ENCODE measurements at regions not wholly inside any gene's neighbourhood (a gene's known extent, or its start where the extent isn't known, plus 50 kb on each side); places are given as distances from the start of the nearest gene placed in this dataset.

DNA sequence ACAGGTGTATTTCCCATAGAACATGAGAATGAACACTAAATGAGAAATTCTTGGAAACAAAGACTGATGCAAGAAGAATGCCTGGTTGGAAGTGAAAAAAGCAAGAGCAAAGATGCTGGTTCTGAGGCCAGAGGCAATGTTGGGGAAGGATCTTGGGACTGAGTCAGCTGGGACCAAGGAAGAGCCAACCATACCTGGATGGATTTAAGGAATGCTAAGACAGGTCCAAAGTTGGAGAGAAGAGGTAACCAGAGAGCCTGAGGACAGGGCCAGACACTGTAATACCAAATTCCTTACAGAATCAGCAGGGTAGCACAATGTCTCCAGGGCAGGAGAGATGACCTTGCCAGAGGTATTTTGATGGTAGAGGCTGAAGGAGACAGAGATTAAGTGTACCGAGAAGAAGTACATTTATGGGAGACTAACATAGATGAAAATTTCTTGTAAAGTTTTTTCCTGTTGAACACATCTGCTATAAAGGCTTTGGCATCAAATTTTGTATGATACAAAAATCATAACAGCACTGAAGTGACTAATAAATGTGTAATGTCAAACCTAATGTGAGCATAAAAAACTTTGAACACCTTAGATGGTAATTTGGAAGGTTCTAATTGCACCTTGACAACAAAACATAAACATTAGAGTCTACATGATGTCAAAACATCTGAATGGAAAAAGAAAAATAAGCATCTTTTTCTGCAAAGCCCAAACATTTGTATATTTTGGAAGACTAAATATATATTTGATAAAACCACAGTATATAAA is 221.7 kb upstream of the MARCKS start:
- Mint-ChIP-seq H3K4me3 (no peak overlapping the region), H3K4me1 (peaks cover 31% of the 10 kb centered on the region), H3K27ac (no peak overlapping the region), H3K27me3 (ENCODE audit: low read depth, poor library complexity) (peaks cover 8% of the 10 kb centered on the region), H3K36me3 (ENCODE audit: low read depth) (no peaks in the 10 kb centered on the region), H3K9me3 (no peaks in the 10 kb centered on the region)
- no peak for DNase-seq
- TF ChIP-seq, protein P1, sequence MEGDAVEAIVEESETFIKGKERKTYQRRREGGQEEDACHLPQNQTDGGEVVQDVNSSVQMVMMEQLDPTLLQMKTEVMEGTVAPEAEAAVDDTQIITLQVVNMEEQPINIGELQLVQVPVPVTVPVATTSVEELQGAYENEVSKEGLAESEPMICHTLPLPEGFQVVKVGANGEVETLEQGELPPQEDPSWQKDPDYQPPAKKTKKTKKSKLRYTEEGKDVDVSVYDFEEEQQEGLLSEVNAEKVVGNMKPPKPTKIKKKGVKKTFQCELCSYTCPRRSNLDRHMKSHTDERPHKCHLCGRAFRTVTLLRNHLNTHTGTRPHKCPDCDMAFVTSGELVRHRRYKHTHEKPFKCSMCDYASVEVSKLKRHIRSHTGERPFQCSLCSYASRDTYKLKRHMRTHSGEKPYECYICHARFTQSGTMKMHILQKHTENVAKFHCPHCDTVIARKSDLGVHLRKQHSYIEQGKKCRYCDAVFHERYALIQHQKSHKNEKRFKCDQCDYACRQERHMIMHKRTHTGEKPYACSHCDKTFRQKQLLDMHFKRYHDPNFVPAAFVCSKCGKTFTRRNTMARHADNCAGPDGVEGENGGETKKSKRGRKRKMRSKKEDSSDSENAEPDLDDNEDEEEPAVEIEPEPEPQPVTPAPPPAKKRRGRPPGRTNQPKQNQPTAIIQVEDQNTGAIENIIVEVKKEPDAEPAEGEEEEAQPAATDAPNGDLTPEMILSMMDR (IDR thresholded peaks at IDR 0.05) = no peak

DNA sequence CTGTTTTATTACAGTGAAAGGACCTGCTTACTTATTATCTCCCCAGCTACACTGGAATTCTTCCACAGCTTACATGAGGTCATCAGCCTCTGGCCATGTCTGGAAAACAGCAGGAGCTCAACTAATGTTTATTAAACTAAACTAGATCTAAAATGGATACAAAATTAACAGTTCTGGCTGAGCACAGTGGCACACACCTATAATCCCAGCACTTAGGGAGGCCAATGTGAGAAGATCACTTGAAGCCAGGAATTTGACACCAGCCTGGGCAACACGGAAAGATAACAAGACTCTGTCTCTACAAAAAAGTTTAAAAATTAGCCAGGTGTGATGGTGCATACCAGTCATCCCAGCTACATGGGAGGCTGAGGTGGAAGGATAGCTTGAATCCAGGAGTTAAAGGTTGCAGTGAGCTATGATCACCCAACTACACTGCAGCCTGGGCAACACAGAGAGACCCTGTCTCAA is 220.8 kb upstream of the MARCKS start:
- DNase-seq = no peak
- Mint-ChIP-seq H3K4me3 (no peak overlapping the region), H3K4me1 (peaks cover 21% of the 10 kb centered on the region), H3K27me3 (ENCODE audit: low read depth, poor library complexity) (peaks cover 3% of the 10 kb centered on the region), H3K9me3 (no peaks in the 10 kb centered on the region), H3K27ac (no peak overlapping the region), H3K36me3 (ENCODE audit: low read depth) (no peaks in the 10 kb centered on the region)
- TF ChIP-seq, protein P1 (IDR thresholded peaks at IDR 0.05) = no peak

- Mint-ChIP-seq H3K9me3 (no peaks in the 10 kb centered on the region), H3K36me3 (ENCODE audit: low read depth) (no peaks in the 10 kb centered on the region), H3K27ac (no peak overlapping the region), H3K4me1 (peaks cover 5% of the 10 kb centered on the region), H3K4me3 (no peak overlapping the region), H3K27me3 (ENCODE audit: low read depth, poor library complexity) (peaks cover 3% of the 10 kb centered on the region)
- TF ChIP-seq, protein P1 (IDR thresholded peaks at IDR 0.05) = no peak
- no peak for DNase-seq
These were observed 217.1 kb upstream of the MARCKS start for GRCh38 chr6:113640051-113640450.

GRCh38 chr6:113642001-113642713 is 215.0 kb upstream of the MARCKS start:
- Mint-ChIP-seq H3K36me3 (ENCODE audit: low read depth) (no peaks in the 10 kb centered on the region), H3K4me1 (peaks cover 13% of the 10 kb centered on the region), H3K27me3 (ENCODE audit: low read depth, poor library complexity) (peaks cover 3% of the 10 kb centered on the region), H3K9me3 (no peaks in the 10 kb centered on the region), H3K27ac (no peak overlapping the region), H3K4me3 (no peak overlapping the region)
- TF ChIP-seq, protein P1 (IDR thresholded peaks at IDR 0.05) = no peak
- DNase-seq = no peak

- Mint-ChIP-seq H3K27ac (no peak overlapping the region), H3K27me3 (ENCODE audit: low read depth, poor library complexity) (no peaks in the 10 kb centered on the region), H3K4me1 (peaks cover 13% of the 10 kb centered on the region), H3K36me3 (ENCODE audit: low read depth) (no peaks in the 10 kb centered on the region), H3K9me3 (no peaks in the 10 kb centered on the region), H3K4me3 (no peak overlapping the region)
- TF ChIP-seq, protein P1 (IDR thresholded peaks at IDR 0.05) = no peak
- DNase-seq = no peak
These were observed 214.3 kb upstream of the MARCKS start for GRCh38 chr6:113642714-113643406.

Measured in nephron progenitor cell (in vitro differentiated cells).